Heart right ventricle (tissue), 16 donors: ENCODE measurements at regions not wholly inside any gene's neighbourhood (a gene's known extent, or its start where the extent isn't known, plus 50 kb on each side); places are given as distances from the start of the nearest gene placed in this dataset.

Experiments
- ATAC-seq, 8 donors: fragments of 200-7000 bp; cut with Tn5 transposase; one replicate each; pipeline ENCODE4 v1.9.1; 2020; ENCODE audit warnings: mild to moderate bottlenecking in 8 of 8, moderate library complexity in 8 of 8, moderate number of reproducible peaks in 1 of 8
- DNase-seq, 2 donors: peaks; one replicate each; pipeline ENCODE4 v3.0.0-alpha.2; 2020
- H3K27ac ChIP-seq, 10 donors: fragments of 200-600 bp; sonication (generic) in 2 of 10; one replicate each; pipeline versions ENCODE4 v1.5.0 to v1.8.0; 2020 to 2022; ENCODE audit warnings: mild to moderate bottlenecking in 3 of 10
- H3K27me3 ChIP-seq, 7 donors: fragments of 200-600 bp; one replicate each; pipeline ENCODE4 v1.8.0; 2021 to 2022; ENCODE audit warnings: mild to moderate bottlenecking in 2 of 7
- H3K36me3 ChIP-seq, 9 donors: fragments of 200-600 bp; sonication (generic) in 1 of 9; one replicate each; pipeline versions ENCODE4 v1.5.0 to v1.8.0; 2020 to 2022; ENCODE audit warnings: mild to moderate bottlenecking in 2 of 9
- H3K4me1 ChIP-seq, 9 donors: fragments of 200-600 bp; sonication (generic) in 1 of 9; one replicate each; pipeline versions ENCODE4 v1.5.0 to v1.8.0; 2020 to 2022; ENCODE audit warnings: mild to moderate bottlenecking in 4 of 9
- H3K4me3 ChIP-seq, 10 donors: fragments of 200-600 bp; sonication (generic) in 2 of 10; one replicate each; pipeline versions ENCODE4 v1.5.0 to v1.8.0; 2020 to 2022; ENCODE audit warnings: mild to moderate bottlenecking in 7 of 10, moderate library complexity in 2 of 10
- H3K9me3 ChIP-seq, 11 donors: fragments of 200-600 bp in 10 of 11; sonication (generic) in 2 of 11; one replicate each; pipeline versions ENCODE4 v1.5.0 to v1.8.0; 2013 to 2022; ENCODE audit warnings: mild to moderate bottlenecking in 2 of 11, control low read depth in 1 of 11, moderate library complexity in 1 of 11
- WGBS, 2 donors: extraction: QIAGEN DNeasy Blood & Tissue Kit; methylation state at CpG; one replicate each; pipeline ENCODE4 v1.1.7; 2013; ENCODE audit warnings: inconsistent platforms in 1 of 2; 5-methylcytosine and 5-hydroxymethylcytosine counted together
- intact Hi-C, 10 donors: fragments of 100-400 bp; cut with DNase I; formaldehyde crosslinking; loops; one replicate each; pipeline versions ENCODE4 v1.11.1 to v1.14.2; 2022
- TF ChIP-seq, protein P1 (sequence below), 9 donors: fragments of 200-600 bp; sonication (generic) in 2 of 9; IDR thresholded peaks; one replicate each; pipeline versions ENCODE4 v1.5.0 to v1.8.0; 2021 to 2022; ENCODE audit warnings: antibody characterized with exemption in 9 of 9, mild to moderate bottlenecking in 5 of 9, moderate library complexity in 1 of 9
- donor health status: Arrhythmogenic right ventricular cardiomyopathy.
- donor health status: ischemic (EF 13 %, LVEDD 7.1; RV severe dilation, severe dysfunction).
- donor health status: healthy with polysubstance abuse.
- donor health status: DM: no; HTN: yes; CAD: no.
- donor health status: DM: no; HTN: no; CAD: no.
- donor health status: ischemic (EF 25% LVEDD 6.9; RV normal size, moderate dysfunction).
- donor health status: ischemic (EF 25% LVEDD 5.7; RV mildly dilated, moderate dysfunction).
- donor health status: healthy.
- donor health status: DM: yes; HTN: yes; CAD: no.
- donor health status: Ischemic cardiomyopathy.
- donor health status: ischemic (EF 35%, LVEDD 5.7; RV mildly dilated, moderate dysfunction).
- donor health status: nonischemic (EF 11% LVEDD 7.7; RV severe dilation, severe dysfunction).
- donor health status: DM: yes; HTN: yes; CAD: no.
- donor health status: PGD.
- donor health status: ischemic (EF 29% LVEDD 5.4; RV normal size, mild dysfunction).
- donor health status: nonischemic (EF 23%, LVEDD 6.1; RV moderate dilation, normal function).

DNA sequence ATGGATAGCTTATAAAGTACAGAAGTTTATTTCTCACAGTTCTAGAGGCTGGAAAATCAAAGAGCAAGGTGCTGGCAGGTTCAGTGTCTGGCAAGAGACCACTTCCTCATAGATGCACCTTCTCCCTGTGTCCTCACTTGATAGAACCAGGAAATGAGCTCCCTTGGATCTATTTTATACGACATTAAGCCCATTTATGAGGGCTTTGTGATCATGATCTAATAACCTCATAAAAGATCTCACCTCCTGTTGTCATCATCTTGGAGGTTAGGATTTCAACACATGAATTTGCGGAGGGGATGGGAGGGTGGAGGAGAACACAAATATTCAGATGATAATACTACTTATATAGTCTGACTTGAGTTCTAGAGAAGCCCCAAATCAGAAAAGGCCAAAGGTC is 222.1 kb upstream of the SNX7 start:
- H3K9me3 ChIP-seq, result no peaks in the 10 kb centered on the region
- ATAC-seq (no peak), DNase-seq (no peak)
- no peaks in the 10 kb centered on the region for H3K27me3 ChIP-seq
- intact Hi-C loops, result no loop called here
- TF ChIP-seq, protein P1, sequence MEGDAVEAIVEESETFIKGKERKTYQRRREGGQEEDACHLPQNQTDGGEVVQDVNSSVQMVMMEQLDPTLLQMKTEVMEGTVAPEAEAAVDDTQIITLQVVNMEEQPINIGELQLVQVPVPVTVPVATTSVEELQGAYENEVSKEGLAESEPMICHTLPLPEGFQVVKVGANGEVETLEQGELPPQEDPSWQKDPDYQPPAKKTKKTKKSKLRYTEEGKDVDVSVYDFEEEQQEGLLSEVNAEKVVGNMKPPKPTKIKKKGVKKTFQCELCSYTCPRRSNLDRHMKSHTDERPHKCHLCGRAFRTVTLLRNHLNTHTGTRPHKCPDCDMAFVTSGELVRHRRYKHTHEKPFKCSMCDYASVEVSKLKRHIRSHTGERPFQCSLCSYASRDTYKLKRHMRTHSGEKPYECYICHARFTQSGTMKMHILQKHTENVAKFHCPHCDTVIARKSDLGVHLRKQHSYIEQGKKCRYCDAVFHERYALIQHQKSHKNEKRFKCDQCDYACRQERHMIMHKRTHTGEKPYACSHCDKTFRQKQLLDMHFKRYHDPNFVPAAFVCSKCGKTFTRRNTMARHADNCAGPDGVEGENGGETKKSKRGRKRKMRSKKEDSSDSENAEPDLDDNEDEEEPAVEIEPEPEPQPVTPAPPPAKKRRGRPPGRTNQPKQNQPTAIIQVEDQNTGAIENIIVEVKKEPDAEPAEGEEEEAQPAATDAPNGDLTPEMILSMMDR (IDR thresholded peaks at IDR 0.05), result no peak
- H3K27ac ChIP-seq, result no peak overlapping the region
- H3K4me1 ChIP-seq, result no peaks in the 10 kb centered on the region
- 84 to 85% methylated on average over 2 of the region's 2 CpGs for WGBS, 2 donors
- H3K4me3 ChIP-seq, result no peak overlapping the region
- no peaks in the 10 kb centered on the region for H3K36me3 ChIP-seq

DNA sequence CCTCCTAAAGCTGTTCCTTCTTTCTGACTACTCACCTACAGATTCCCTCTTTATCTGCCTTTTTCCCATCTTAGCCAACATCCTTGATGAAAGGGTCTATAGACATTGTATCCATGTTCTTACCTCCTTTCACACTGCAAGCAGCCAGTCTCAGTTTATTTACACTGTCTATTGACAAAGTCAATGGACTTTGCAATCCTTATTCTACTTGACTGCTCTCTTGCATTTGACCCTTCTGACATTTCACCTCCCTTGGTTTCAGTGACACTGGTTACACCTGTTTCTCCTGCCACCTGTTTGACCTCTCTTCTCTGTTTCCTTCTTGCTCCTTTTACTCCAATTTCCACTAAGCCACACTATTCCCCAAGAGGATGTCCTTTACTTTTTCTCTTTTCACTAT is 224.0 kb upstream of the SNX7 start:
- intact Hi-C loops, result no loop called here
- no peak for DNase-seq

DNA sequence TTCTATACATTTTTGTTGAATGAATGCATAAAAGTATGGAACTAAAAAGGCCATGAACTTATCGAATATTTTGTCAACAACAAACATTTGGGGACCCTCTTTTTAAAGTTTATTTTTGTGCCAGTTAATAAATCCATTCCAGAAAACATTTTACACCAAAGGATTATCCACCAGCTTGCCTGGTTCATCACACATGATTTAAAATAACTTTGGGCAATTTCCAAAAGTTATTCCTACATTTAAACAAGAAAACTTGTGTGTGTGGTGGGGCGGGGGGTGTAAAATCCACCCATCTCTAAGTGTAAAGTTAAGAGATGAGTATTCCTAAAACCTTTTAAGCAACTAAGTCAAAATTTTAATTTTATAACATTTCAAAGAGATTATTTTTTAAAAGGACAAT is 224.5 kb upstream of the SNX7 start:
- ATAC-seq, result no peak
- WGBS, 2 donors, result 72 to 76% methylated on average over 2 of the region's 2 CpGs

More for the DNA sequence above, 224.0 kb upstream of the SNX7 start:
- TF ChIP-seq, protein P1 (IDR thresholded peaks at IDR 0.05), result no peak
- no peaks in the 10 kb centered on the region for H3K4me1 ChIP-seq
- H3K4me3 ChIP-seq, result no peak overlapping the region
- no peaks in the 10 kb centered on the region for H3K27me3 ChIP-seq
- H3K27ac ChIP-seq, result no peak overlapping the region
- H3K36me3 ChIP-seq, result no peaks in the 10 kb centered on the region
- no peaks in the 10 kb centered on the region for H3K9me3 ChIP-seq
- ATAC-seq, result no peak

DNA sequence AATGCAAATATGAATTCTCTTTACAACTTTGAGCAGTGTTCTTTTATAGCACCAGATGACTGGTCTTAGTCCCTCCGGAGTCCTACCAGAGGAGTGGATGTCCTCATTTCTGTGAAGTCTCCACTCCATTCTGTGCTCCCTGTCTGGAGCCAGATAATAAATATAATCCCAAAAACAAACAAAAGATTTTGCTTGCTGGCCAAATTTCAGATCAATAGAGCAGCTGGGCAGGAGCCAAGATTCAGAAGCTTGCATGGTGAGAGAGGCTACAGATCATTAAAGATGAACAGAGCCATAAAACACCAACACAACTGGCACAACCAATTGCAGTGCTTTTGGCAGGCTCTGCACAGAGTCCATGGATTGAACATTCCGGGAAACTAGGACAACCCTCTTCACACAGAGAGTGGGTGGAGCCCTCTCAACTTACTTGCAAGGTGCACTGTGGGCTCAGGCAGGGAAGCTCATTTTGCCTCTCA is 231.5 kb upstream of the SNX7 start:
- intact Hi-C loops, result no loop called here
- Histone ChIP-seq H3K4me1 (no peaks in the 10 kb centered on the region), H3K9me3 (no peaks in the 10 kb centered on the region), H3K4me3 (no peak overlapping the region), H3K27me3 (no peaks in the 10 kb centered on the region), H3K36me3 (no peaks in the 10 kb centered on the region), H3K27ac (no peak overlapping the region)
- WGBS, 2 donors, result 56 to 61% methylated on average over 2 of the region's 2 CpGs
- TF ChIP-seq, protein P1 (IDR thresholded peaks at IDR 0.05), result no peak
- ATAC-seq, result no peak
- no peak for DNase-seq

More for the DNA sequence above, 224.5 kb upstream of the SNX7 start:
- no peak for DNase-seq
- H3K4me1 ChIP-seq, result no peaks in the 10 kb centered on the region
- no peak overlapping the region for H3K4me3 ChIP-seq
- no peak overlapping the region for H3K27ac ChIP-seq
- no peaks in the 10 kb centered on the region for H3K36me3 ChIP-seq
- TF ChIP-seq, protein P1 (IDR thresholded peaks at IDR 0.05), result no peak
- intact Hi-C loops, result no loop called here
- H3K9me3 ChIP-seq, result no peaks in the 10 kb centered on the region
- H3K27me3 ChIP-seq, result no peaks in the 10 kb centered on the region
